DMS114 treated with DMSO at 0.1 percent for 48 hours (cell line): ENCODE measurements at regions not wholly inside any gene's neighbourhood (a gene's known extent, or its start where the extent isn't known, plus 50 kb on each side); places are given as distances from the start of the nearest gene placed in this dataset.
"Not testable (repeated sequence)": the region's sequence is repeated elsewhere in the genome, so short reads cannot be mapped to it uniquely, and the experiment has no call there.

Experiments
- DNase-seq: peaks from one replicate; lab custom pipeline; 2025; ENCODE audit not compliant: unreplicated experiment; lab: John Stamatoyannopoulos, UW

GRCh38 chr15:22665059-22665702, 121.3 kb upstream of the NIPA1 start:
- peak; percentile 44 for DNase-seq

GRCh38 chr15:22665711-22666110, 120.7 kb upstream of the NIPA1 start:
- DNase-seq: not testable (repeated sequence)

GRCh38 chr15:22684786-22685185, 101.7 kb upstream of the NIPA1 start:
- DNase-seq: not testable (repeated sequence)

- DNase-seq: not testable (repeated sequence)
These were observed 86.6 kb upstream of the NIPA1 start for GRCh38 chr15:22699881-22700280.

GRCh38 chr15:22710831-22711341, 75.6 kb upstream of the NIPA1 start:
- not testable (repeated sequence) for DNase-seq

- DNase-seq: not testable (repeated sequence)
These were observed 72.5 kb upstream of the NIPA1 start for GRCh38 chr15:22713933-22714332.

- not testable (repeated sequence) for DNase-seq
These were observed 71.9 kb upstream of the NIPA1 start for GRCh38 chr15:22714358-22715132.

GRCh38 chr15:22715133-22715845, 71.2 kb upstream of the NIPA1 start:
- not testable (repeated sequence) for DNase-seq

- DNase-seq: not testable (repeated sequence)
These were observed 66.5 kb upstream of the NIPA1 start for GRCh38 chr15:22719980-22720379.

- not testable (repeated sequence) for DNase-seq
These were observed 60.3 kb upstream of the NIPA1 start for GRCh38 chr15:22726104-22726503.

GRCh38 chr15:22735067-22735466, 51.4 kb upstream of the NIPA1 start:
- DNase-seq: peak; percentile 25

- DNase-seq: no peak
These were observed 50.7 kb upstream of the NIPA1 start for GRCh38 chr15:22735781-22736180.

GRCh38 chr15:22736200-22736599, 50.2 kb upstream of the NIPA1 start:
- not testable (repeated sequence) for DNase-seq
